GM19468 (cell line): ENCODE measurements at regions not wholly inside any gene's neighbourhood (a gene's known extent, or its start where the extent isn't known, plus 50 kb on each side); places are given as distances from the start of the nearest gene placed in this dataset.

Experiments
- ATAC-seq: cut with Tn5 transposase; IDR thresholded peaks from one replicate; pipeline ENCODE4 v1.9.1; 2021; ENCODE audit warnings: mild to moderate bottlenecking, moderate library complexity, moderate number of reproducible peaks; ENCODE audit not compliant: unreplicated experiment; ENCODE audit errors: extremely low read depth

DNA sequence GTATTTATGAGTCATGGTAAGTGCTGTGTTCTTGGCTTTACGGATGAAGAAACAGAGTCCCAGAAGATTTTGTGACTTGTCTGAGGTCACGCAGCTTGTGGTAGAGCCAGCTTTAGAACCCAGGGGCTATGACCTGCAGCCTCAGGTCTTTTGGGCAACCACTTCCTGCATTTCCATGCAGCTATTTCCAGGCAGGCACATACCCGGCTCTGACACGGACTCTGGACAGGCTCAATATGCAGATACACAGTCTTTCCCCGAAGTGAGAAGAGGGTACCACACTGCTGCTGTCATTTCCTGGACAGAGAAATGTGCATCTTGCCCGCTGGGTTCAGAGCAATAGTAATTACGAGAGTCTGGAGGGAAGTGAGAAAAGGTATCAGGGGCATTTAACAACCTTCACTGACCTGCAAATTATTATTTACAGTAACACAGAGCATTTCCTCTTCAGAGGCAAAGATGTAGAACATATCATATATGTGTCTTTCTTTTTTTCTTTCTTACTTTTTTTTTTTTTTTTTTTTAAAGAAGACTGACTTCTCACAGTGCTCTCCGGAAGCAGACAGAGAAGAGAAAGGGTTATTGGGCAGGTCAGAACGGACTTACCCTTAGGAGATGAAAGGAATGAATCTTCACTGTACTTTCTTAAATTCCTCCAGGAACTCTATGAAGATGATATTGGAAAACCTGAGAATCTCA lies 185.1 kb downstream of the CLIC5 start:
- peak; percentile 98 for ATAC-seq

- ATAC-seq = no peak
These were observed 185.8 kb downstream of the CLIC5 start for GRCh38 chr6:45829873-45830272.

- ATAC-seq = no peak
These were observed 187.6 kb downstream of the CLIC5 start for GRCh38 chr6:45827952-45828530.

DNA sequence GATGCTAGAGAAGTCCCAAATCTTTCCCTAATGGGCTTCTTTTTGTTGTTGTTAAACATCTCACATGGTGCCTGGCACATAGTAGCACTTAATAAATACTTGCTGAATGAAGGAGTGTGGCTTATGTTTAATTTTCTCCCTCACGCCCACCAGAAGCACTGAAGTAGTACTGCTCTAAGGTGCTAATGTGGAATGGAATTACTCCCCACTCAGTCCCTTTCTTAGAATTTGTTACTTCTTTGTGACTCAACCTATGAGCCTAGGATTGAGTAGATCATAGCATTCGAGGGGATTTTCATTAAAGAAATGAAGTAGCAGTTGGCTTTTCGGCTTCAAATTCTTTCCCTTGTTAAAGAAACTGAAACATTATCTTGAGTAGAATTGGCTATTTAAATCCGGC lies 192.8 kb downstream of the CLIC5 start:
- no peak for ATAC-seq

DNA sequence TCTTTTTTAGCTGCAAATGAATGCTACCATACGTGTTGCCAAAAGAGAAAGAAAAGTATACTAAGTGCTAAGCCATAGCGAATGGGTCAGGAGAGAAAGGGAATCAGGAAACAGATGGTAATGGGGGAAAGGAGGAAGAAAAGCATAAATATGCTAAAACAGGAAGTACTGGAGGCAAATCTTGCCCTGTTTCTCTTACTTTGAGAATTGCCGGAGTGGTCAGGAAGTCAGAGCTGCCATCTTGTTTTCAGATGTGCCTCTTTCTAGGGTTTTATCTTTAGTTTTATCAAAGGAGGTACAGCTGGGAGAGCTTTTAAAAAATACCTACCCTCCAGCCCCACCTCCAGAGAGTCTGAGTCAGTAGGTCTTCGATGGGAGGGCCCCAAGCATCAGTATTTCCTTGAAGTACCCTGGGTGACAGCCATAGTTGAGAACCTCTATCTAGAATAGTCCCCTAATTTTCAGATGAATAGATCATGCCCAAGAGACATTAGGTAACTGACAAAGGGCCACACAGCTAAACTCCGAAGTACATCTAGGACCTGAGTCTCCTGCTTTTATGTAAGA lies 193.3 kb downstream of the CLIC5 start:
- ATAC-seq = no peak

GRCh38 chr6:45818655-45819054 lies 197.0 kb downstream of the CLIC5 start:
- no peak for ATAC-seq

- ATAC-seq = no peak
These were observed 198.9 kb downstream of the CLIC5 start for GRCh38 chr6:45816674-45817297.

GRCh38 chr6:45815466-45816125 lies 200.1 kb downstream of the CLIC5 start:
- ATAC-seq = no peak

- no peak for ATAC-seq
These were observed 200.9 kb downstream of the CLIC5 start for GRCh38 chr6:45814772-45815171.

GRCh38 chr6:45813943-45814342 lies 201.7 kb downstream of the CLIC5 start:
- ATAC-seq = no peak

- no peak for ATAC-seq
These were observed 202.7 kb downstream of the CLIC5 start for GRCh38 chr6:45812922-45813321.

- ATAC-seq = peak; percentile 31
These were observed 206.7 kb downstream of the CLIC5 start for GRCh38 chr6:45808917-45809316.

DNA sequence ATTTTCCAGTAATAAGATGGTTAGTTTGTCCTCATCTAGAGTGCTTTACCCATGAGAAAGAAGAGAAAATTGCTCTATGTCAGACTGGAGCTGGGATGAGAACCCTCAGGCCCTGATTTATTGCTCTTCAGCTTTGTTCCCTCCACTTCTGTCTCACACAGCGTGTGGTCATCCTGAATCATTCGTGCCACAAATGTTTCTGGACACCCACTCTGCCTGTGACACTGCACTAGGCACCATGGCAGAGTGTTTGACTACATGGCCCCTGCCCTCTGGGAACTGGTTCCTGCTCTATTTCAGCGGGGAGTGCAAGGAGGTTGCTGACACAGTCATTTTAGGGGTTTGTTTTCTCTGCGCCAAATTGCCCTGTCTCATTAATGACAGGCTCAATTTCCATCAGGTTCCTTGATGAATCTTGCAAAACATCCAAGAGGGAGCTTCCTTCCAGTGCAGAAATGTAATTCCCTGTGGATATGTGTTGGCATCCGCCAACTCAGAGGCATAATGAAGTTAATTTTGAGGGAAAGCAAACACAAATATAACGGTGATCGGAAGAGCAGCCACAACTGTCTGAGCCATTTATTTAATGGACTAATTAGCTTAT lies 207.5 kb downstream of the CLIC5 start:
- no peak for ATAC-seq

GRCh38 chr6:45807311-45808041 lies 208.2 kb downstream of the CLIC5 start:
- no peak for ATAC-seq

DNA sequence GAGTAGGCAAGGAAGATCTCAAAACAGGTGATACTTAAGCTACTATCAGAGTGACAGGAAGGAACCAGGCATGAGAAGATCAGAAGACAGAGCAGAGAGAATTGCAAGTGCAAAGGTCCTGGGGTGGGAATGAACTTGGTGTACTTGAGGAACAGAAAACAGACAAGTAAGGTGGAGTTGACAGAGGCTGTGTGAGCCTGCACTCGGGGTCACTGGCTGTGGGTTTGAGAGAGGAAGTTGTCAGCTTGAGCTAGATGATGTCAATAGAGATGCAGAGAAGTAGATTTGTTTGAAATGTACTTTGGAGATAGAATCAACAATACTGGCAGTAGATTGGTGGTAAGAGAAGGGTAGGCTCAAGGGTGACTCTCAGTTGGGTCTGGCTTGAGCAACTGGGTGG lies 209.5 kb downstream of the CLIC5 start:
- ATAC-seq = no peak

DNA sequence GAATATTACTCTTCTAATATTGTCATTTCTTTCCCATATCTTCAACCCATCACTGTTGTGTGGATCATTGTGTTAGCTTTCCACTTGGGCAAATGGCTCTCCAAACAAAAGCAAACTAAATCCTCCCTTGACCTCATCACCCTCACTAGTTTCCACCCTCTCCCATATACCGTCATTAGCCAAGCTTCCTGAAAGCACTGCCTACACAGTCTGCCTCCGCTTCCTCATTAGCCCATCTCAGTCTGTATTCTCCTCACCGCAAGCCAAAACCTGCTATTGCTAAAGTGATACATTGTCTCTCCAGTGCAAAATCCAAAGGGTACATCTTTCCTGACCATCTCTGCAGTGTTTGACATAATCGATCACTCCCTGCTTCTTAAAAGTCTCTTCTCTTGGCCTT lies 212.6 kb downstream of the CLIC5 start:
- no peak for ATAC-seq

DNA sequence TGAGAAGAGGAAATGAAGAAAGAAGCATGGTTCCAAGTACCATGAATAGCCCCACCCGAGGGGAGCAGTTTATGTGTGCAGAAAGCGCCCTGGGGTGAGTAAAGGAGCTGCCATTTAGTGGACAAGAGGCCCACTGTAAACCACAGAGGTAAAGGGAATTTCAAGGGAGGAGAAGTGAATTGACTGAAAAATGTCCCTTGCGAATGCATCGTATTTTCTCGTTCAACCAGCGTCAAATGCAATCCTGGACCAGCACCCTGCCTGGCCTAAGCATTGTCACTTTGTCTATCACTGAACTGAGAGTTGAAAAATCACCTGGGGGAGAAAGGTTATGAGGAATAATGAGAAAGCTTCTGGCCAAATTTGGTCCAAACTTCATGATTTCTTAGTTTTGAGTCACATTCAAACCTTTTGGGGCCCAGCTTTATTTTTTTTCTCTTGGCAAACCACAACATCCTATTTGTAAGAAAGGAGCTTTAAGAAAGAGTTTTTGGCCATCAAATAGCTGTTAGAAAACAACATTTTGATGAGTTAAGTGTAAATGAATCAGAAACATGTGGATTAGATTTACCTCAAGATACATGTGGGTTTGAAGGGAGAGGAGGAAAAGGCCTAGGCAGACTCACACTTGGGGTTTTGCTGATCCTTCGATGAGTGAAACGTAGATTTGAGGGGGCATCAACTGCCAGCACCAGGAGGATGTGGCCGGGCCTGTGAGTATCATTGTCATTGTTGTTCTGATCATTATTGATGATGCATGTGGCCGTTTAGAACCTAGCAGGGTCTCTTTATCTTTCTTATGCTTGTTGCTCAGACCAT lies 214.0 kb downstream of the CLIC5 start:
- no peak for ATAC-seq

DNA sequence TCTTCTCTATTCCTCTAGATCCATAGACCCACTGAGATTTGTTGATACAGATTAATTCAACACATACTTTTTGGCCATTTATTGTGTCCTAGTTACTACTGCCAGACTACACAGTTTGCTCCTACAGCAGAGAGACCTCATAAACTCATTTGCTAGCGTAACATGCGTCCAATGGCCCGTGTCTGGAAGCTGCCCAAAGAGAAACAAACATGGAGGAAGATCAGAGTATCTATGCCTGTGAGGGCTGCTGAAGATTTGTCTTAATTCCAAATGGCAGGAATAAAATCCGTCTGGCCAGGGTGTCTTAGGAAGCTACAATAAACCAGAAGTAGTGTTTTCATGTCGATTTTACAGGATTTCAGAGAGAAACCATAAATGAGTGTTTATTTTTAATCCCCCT lies 214.7 kb downstream of the CLIC5 start:
- no peak for ATAC-seq

- no peak for ATAC-seq
These were observed 220.0 kb downstream of the CLIC5 start for GRCh38 chr6:45795678-45796077.
